Kidney (tissue), 13 donors: ENCODE measurements at regions not wholly inside any gene's neighbourhood (a gene's known extent, or its start where the extent isn't known, plus 50 kb on each side); places are given as distances from the start of the nearest gene placed in this dataset.
A peak's percentile ranks its signal among the peaks of the same experiment; 100 is the strongest.

Experiments
- DNase-seq, 5 donors: peaks; one replicate each; pipeline ENCODE4 v3.0.0-alpha.2; 2013 to 2020
- FAIRE-seq: peaks from 2 replicates; lab custom pipeline; 2012; peaks lifted over from hg19 to GRCh38; lab: Jason Lieb, UNC
- H3K27ac ChIP-seq, 2 donors: one replicate each; pipeline ENCODE4 v1.7.0; 2013; ENCODE audit warnings: low read depth in 2 of 2, low read length in 2 of 2, inconsistent platforms in 1 of 2
- H3K27me3 ChIP-seq: one replicate; pipeline ENCODE4 v1.7.1; 2013; ENCODE audit warnings: low read length, inconsistent platforms; ENCODE audit not compliant: control insufficient read depth, insufficient read depth
- H3K36me3 ChIP-seq, 3 donors: one replicate each; pipeline versions ENCODE4 v1.7.0 to v1.7.1; 2013; ENCODE audit warnings: low read length in 3 of 3, control low read depth in 1 of 3, inconsistent platforms in 1 of 3; ENCODE audit not compliant: insufficient read depth in 3 of 3, control insufficient read depth in 2 of 3
- H3K4me1 ChIP-seq, 3 donors: one replicate each; pipeline versions ENCODE4 v1.7.0 to v1.7.1; 2013; ENCODE audit warnings: low read length in 3 of 3, inconsistent platforms in 1 of 3, low read depth in 1 of 3; ENCODE audit not compliant: control insufficient read depth in 2 of 3, insufficient read depth in 2 of 3
- H3K4me3 ChIP-seq, 3 donors: one replicate each; pipeline versions ENCODE4 v1.7.0 to v1.8.1; 2013; ENCODE audit warnings: low read length in 3 of 3, control low read depth in 1 of 3, inconsistent platforms in 1 of 3
- H3K9ac ChIP-seq, 3 donors: one replicate each; pipeline versions ENCODE4 v1.7.0 to v1.7.1; 2013; ENCODE audit warnings: low read length in 3 of 3, control low read depth in 1 of 3, inconsistent platforms in 1 of 3
- H3K9me3 ChIP-seq, 3 donors: one replicate each; pipeline versions ENCODE4 v1.7.0 to v1.7.1; 2013; ENCODE audit warnings: low read length in 3 of 3, control low read depth in 1 of 3, inconsistent platforms in 1 of 3; ENCODE audit not compliant: control insufficient read depth in 2 of 3, insufficient read depth in 1 of 3
- CTCF ChIP-seq: IDR thresholded peaks from 3 replicates; pipeline ENCODE4 v1.5.1; 2012; ENCODE audit warnings: mild to moderate bottlenecking, moderate library complexity, borderline replicate concordance; ENCODE audit not compliant: insufficient read depth; ENCODE audit errors: extremely low read depth
- intact Hi-C: fragments of 100-400 bp; cut with DNase I; formaldehyde crosslinking; loops from one replicate; pipeline ENCODE4 v1.11.1; 2022
- donor health status: control.
- donor health status: control.
- donor health status: control.
- donor health status: control.
- donor health status: control.
- donor health status: DM: yes; HTN: yes; CAD: no.
- donor health status: Normal renal cell carcinoma (clear cell type).

GRCh38 chr11:129279326-129280026 is 87.4 kb upstream of the ARHGAP32 start:
- TF ChIP-seq CTCF: no peak
- Histone ChIP-seq H3K4me1 (peaks cover 4 to 16% (median 9%) of the 10 kb centered on the region in 3 donors), H3K9ac (peak overlapping the region in 1 of 3 donors; percentile 27), H3K27me3 (no peaks in the 10 kb centered on the region), H3K9me3 (no peaks in the 10 kb centered on the region), H3K36me3 (no peaks in the 10 kb centered on the region), H3K4me3 (peak overlapping the region; percentile 57 to 61 (median 58)), H3K27ac (no peak overlapping the region)
- FAIRE-seq (no peak), DNase-seq (peak; percentile 81 to 93 (median 89))
- intact Hi-C loops: no loop called here

- FAIRE-seq (no peak), DNase-seq (peak in 4 of 5 donors; percentile 19 to 60 (median 42))
- Histone ChIP-seq H3K27ac (no peak overlapping the region), H3K9ac (peak overlapping the region in 2 of 3 donors; percentile 12 to 57), H3K4me3 (peak overlapping the region; percentile 41 to 63 (median 45)), H3K36me3 (no peaks in the 10 kb centered on the region), H3K9me3 (no peaks in the 10 kb centered on the region), H3K27me3 (no peaks in the 10 kb centered on the region), H3K4me1 (peaks cover 4 to 16% (median 9%) of the 10 kb centered on the region in 3 donors)
- TF ChIP-seq CTCF: no peak
- intact Hi-C loops: no loop called here
Measured at GRCh38 chr11:129278586-129279319, 86.6 kb upstream of the ARHGAP32 start.

DNA sequence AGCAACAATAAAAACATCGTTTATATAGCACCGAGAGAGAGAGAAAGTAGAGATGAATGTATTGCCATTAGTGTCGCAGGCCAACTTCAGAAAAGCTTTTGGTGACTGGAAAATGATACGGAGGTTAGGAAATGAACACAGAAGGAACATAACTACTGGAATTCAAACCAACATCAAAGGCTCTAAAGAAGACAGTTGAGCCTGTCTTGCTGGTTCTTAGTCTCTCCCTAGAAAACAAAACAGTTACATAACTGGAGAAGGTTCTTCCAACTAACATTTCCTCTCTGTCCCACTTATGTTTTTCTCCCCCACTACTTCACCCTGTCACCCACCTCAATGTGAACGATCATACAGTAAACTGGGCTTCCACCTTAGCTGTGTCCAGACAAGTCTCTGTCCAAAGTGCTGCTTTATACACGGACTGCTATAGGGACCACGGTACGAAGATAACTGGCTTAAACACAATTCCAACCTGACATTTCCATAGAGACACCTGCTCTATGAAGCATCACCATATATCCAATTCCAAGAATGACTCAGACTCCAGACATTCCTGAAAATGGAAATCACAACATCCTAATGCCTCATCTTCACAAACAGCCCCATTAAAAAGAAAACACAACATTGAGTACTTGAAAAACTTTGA is 85.2 kb upstream of the ARHGAP32 start:
- Histone ChIP-seq H3K9ac (no peak overlapping the region), H3K27me3 (no peaks in the 10 kb centered on the region), H3K4me1 (peaks cover 4 to 16% (median 9%) of the 10 kb centered on the region in 3 donors), H3K9me3 (no peaks in the 10 kb centered on the region), H3K4me3 (peak overlapping the region; percentile 16 to 63 (median 27)), H3K36me3 (no peaks in the 10 kb centered on the region), H3K27ac (no peak overlapping the region)
- FAIRE-seq (no peak), DNase-seq (peak in 2 of 5 donors; percentile 54 to 58)
- no peak for TF ChIP-seq CTCF
- intact Hi-C loops: no loop called here
